ENCODE measurements at regions not wholly inside any gene's neighbourhood (a gene's known extent, or its start where the extent isn't known, plus 50 kb on each side); places are given as distances from the start of the nearest gene placed in this dataset.

DNA sequence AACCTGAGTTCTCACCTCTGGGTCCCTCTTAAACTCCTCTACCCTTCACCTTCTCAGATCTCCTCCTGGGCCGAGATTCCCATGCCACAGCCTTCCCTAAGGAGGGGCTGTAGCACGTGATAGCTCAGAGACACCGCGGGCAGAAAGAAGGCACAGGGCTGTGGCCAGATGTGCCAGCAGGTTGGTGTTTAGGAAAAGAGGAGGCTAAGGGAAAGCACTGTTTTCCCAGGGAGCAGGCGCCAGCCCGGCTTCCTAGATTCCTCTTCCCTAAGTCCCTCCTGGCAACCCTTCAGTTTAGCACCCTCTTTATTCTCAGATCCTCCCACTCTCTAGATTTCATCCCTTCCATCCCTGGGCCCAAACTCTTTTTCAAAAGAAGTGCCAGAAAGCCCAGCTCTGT lies 59.4 kb upstream of the CCNG1 start:
- TF ChIP-seq, protein P1, sequence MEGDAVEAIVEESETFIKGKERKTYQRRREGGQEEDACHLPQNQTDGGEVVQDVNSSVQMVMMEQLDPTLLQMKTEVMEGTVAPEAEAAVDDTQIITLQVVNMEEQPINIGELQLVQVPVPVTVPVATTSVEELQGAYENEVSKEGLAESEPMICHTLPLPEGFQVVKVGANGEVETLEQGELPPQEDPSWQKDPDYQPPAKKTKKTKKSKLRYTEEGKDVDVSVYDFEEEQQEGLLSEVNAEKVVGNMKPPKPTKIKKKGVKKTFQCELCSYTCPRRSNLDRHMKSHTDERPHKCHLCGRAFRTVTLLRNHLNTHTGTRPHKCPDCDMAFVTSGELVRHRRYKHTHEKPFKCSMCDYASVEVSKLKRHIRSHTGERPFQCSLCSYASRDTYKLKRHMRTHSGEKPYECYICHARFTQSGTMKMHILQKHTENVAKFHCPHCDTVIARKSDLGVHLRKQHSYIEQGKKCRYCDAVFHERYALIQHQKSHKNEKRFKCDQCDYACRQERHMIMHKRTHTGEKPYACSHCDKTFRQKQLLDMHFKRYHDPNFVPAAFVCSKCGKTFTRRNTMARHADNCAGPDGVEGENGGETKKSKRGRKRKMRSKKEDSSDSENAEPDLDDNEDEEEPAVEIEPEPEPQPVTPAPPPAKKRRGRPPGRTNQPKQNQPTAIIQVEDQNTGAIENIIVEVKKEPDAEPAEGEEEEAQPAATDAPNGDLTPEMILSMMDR (IDR thresholded peaks at IDR 0.05; ENCODE audit: poor library complexity), result no peak
- no peak for TF ChIP-seq EZH2 (IDR thresholded peaks at IDR 0.05; ENCODE audit: borderline replicate concordance)
